ENCODE measurements at regions not wholly inside any gene's neighbourhood (a gene's known extent, or its start where the extent isn't known, plus 50 kb on each side); places are given as distances from the start of the nearest gene placed in this dataset.

DNA sequence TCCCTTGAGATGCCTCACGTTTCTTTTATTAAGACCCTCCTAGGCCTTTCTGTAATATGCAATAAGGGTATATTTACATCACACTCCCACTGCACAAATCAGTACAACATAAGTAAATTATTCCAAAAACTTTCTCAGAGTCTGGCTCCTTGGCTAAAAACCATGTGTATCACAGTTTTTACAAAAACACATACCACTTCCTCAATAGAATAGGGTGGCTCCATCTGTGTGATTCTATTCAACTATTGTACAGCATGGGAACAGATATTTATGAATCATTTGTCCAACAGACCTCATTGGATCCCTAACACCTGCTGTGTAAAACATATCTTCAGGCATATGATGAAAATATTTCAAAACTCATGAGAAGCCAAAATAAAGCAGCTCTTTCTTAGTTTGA lies 502.7 kb downstream of the EFNA5 start:
- ATAC-seq: no peak
- TF ChIP-seq, protein P1, sequence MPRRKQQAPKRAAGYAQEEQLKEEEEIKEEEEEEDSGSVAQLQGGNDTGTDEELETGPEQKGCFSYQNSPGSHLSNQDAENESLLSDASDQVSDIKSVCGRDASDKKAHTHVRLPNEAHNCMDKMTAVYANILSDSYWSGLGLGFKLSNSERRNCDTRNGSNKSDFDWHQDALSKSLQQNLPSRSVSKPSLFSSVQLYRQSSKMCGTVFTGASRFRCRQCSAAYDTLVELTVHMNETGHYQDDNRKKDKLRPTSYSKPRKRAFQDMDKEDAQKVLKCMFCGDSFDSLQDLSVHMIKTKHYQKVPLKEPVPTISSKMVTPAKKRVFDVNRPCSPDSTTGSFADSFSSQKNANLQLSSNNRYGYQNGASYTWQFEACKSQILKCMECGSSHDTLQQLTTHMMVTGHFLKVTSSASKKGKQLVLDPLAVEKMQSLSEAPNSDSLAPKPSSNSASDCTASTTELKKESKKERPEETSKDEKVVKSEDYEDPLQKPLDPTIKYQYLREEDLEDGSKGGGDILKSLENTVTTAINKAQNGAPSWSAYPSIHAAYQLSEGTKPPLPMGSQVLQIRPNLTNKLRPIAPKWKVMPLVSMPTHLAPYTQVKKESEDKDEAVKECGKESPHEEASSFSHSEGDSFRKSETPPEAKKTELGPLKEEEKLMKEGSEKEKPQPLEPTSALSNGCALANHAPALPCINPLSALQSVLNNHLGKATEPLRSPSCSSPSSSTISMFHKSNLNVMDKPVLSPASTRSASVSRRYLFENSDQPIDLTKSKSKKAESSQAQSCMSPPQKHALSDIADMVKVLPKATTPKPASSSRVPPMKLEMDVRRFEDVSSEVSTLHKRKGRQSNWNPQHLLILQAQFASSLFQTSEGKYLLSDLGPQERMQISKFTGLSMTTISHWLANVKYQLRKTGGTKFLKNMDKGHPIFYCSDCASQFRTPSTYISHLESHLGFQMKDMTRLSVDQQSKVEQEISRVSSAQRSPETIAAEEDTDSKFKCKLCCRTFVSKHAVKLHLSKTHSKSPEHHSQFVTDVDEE (CRISPR knock-in tag; IDR thresholded peaks at IDR 0.05): no peak
- no peak for TF ChIP-seq ARNTL (CRISPR knock-in tag; IDR thresholded peaks at IDR 0.05; ENCODE audit: borderline replicate concordance, low read depth)
- TF ChIP-seq SNAI2 (CRISPR knock-in tag; IDR thresholded peaks at IDR 0.05): no peak
- no peak for TF ChIP-seq ZFP3 (CRISPR knock-in tag; IDR thresholded peaks at IDR 0.05)
- no peak for TF ChIP-seq ISL1 (CRISPR knock-in tag; IDR thresholded peaks at IDR 0.05)

DNA sequence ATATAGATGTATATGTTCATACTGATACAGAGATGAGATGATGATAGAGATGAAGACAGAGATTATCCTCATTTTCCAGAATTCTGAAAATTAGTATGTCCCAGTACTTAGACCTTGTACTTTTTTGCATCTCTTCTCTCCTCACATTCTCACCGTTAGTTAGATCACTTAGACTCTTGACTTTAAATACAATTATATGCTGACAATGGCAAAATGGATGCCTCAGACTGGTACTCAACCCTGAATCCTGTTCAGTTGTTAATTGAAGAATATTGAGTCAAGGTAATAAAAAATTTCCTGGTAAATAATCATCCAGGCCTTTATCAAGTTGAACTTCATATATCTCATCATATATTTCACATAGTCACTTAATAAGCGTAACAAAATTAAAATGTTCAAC lies 505.4 kb downstream of the EFNA5 start:
- ATAC-seq: no peak
- no peak for TF ChIP-seq ZC3H10 (CRISPR knock-in tag; IDR thresholded peaks at IDR 0.05)
- no peak for TF ChIP-seq BACH2 (CRISPR knock-in tag; IDR thresholded peaks at IDR 0.05; ENCODE audit: borderline replicate concordance)
- no peak for TF ChIP-seq CSDC2 (CRISPR knock-in tag; IDR thresholded peaks at IDR 0.05)
- TF ChIP-seq ZNF565 (CRISPR knock-in tag; conservative IDR thresholded peaks at IDR 0.05; ENCODE audit: low read depth): no peak
- TF ChIP-seq TOX (CRISPR knock-in tag; IDR thresholded peaks at IDR 0.05; ENCODE audit: borderline replicate concordance): no peak
- TF ChIP-seq ARNTL (CRISPR knock-in tag; IDR thresholded peaks at IDR 0.05; ENCODE audit: borderline replicate concordance, low read depth): no peak
- TF ChIP-seq, protein P2, sequence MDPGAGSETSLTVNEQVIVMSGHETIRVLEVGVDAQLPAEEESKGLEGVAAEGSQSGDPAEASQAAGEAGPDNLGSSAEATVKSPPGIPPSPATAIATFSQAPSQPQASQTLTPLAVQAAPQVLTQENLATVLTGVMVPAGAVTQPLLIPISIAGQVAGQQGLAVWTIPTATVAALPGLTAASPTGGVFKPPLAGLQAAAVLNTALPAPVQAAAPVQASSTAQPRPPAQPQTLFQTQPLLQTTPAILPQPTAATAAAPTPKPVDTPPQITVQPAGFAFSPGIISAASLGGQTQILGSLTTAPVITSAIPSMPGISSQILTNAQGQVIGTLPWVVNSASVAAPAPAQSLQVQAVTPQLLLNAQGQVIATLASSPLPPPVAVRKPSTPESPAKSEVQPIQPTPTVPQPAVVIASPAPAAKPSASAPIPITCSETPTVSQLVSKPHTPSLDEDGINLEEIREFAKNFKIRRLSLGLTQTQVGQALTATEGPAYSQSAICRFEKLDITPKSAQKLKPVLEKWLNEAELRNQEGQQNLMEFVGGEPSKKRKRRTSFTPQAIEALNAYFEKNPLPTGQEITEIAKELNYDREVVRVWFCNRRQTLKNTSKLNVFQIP (CRISPR knock-in tag; IDR thresholded peaks at IDR 0.05; ENCODE audit: borderline replicate concordance, low read depth): no peak
- no peak for TF ChIP-seq SNAI2 (CRISPR knock-in tag; IDR thresholded peaks at IDR 0.05)
- TF ChIP-seq, protein P3, sequence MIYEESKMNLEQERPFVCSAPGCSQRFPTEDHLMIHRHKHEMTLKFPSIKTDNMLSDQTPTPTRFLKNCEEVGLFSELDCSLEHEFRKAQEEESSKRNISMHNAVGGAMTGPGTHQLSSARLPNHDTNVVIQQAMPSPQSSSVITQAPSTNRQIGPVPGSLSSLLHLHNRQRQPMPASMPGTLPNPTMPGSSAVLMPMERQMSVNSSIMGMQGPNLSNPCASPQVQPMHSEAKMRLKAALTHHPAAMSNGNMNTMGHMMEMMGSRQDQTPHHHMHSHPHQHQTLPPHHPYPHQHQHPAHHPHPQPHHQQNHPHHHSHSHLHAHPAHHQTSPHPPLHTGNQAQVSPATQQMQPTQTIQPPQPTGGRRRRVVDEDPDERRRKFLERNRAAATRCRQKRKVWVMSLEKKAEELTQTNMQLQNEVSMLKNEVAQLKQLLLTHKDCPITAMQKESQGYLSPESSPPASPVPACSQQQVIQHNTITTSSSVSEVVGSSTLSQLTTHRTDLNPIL (CRISPR knock-in tag; IDR thresholded peaks at IDR 0.05; ENCODE audit: low read depth): no peak
- no peak for TF ChIP-seq RARB (CRISPR knock-in tag; IDR thresholded peaks at IDR 0.05)
- TF ChIP-seq OSR1 (CRISPR knock-in tag; IDR thresholded peaks at IDR 0.05): no peak
- no peak for TF ChIP-seq PPARA (CRISPR knock-in tag; IDR thresholded peaks at IDR 0.05; ENCODE audit: borderline replicate concordance)
- TF ChIP-seq ESRRG (CRISPR knock-in tag; IDR thresholded peaks at IDR 0.05): no peak
- no peak for TF ChIP-seq GLIS3 (CRISPR knock-in tag; IDR thresholded peaks at IDR 0.05)
- no peak for TF ChIP-seq ZNF70 (CRISPR knock-in tag; IDR thresholded peaks at IDR 0.05)
- TF ChIP-seq, protein P4, sequence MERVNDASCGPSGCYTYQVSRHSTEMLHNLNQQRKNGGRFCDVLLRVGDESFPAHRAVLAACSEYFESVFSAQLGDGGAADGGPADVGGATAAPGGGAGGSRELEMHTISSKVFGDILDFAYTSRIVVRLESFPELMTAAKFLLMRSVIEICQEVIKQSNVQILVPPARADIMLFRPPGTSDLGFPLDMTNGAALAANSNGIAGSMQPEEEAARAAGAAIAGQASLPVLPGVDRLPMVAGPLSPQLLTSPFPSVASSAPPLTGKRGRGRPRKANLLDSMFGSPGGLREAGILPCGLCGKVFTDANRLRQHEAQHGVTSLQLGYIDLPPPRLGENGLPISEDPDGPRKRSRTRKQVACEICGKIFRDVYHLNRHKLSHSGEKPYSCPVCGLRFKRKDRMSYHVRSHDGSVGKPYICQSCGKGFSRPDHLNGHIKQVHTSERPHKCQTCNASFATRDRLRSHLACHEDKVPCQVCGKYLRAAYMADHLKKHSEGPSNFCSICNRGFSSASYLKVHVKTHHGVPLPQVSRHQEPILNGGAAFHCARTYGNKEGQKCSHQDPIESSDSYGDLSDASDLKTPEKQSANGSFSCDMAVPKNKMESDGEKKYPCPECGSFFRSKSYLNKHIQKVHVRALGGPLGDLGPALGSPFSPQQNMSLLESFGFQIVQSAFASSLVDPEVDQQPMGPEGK (CRISPR knock-in tag; IDR thresholded peaks at IDR 0.05; ENCODE audit: borderline replicate concordance): no peak
- TF ChIP-seq ISL1 (CRISPR knock-in tag; IDR thresholded peaks at IDR 0.05): no peak
- no peak for TF ChIP-seq ZFP30 (CRISPR knock-in tag; IDR thresholded peaks at IDR 0.05)

DNA sequence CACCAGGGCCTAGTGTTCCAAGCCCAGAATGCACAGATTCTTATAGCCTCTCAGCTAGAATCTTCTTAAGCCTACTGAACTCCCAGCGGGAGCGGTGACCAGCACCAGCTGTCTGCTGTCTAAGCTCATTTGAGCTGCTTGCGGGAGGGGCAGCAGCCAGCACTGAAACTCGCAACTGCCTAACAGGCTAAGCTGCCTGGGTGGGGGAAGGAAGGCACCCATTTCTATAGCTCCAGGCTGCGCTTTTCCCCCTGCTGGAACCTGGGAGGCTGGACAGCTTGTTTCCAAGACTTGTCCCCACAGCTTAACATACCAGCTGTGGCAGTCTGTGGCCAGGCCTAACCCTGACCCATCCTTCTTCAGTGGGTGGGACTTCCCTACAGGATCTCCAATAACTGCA lies 512.9 kb downstream of the EFNA5 start:
- ATAC-seq: no peak
- TF ChIP-seq ZNF565 (CRISPR knock-in tag; conservative IDR thresholded peaks at IDR 0.05; ENCODE audit: low read depth) (no peak), ARNTL (CRISPR knock-in tag; IDR thresholded peaks at IDR 0.05; ENCODE audit: borderline replicate concordance, low read depth) (no peak), ESRRG (CRISPR knock-in tag; IDR thresholded peaks at IDR 0.05) (no peak), RARB (CRISPR knock-in tag; IDR thresholded peaks at IDR 0.05) (no peak), CSDC2 (CRISPR knock-in tag; IDR thresholded peaks at IDR 0.05) (no peak), GLIS3 (CRISPR knock-in tag; IDR thresholded peaks at IDR 0.05) (no peak), BACH2 (CRISPR knock-in tag; IDR thresholded peaks at IDR 0.05; ENCODE audit: borderline replicate concordance) (no peak), ISL1 (CRISPR knock-in tag; IDR thresholded peaks at IDR 0.05) (no peak), ZC3H10 (CRISPR knock-in tag; IDR thresholded peaks at IDR 0.05) (no peak), PPARA (CRISPR knock-in tag; IDR thresholded peaks at IDR 0.05; ENCODE audit: borderline replicate concordance) (no peak)
- TF ChIP-seq, protein P2 (CRISPR knock-in tag; IDR thresholded peaks at IDR 0.05; ENCODE audit: borderline replicate concordance, low read depth): no peak
- TF ChIP-seq, protein P1 (CRISPR knock-in tag; IDR thresholded peaks at IDR 0.05): no peak
- TF ChIP-seq, protein P3 (CRISPR knock-in tag; IDR thresholded peaks at IDR 0.05; ENCODE audit: low read depth): no peak
- TF ChIP-seq, protein P5, sequence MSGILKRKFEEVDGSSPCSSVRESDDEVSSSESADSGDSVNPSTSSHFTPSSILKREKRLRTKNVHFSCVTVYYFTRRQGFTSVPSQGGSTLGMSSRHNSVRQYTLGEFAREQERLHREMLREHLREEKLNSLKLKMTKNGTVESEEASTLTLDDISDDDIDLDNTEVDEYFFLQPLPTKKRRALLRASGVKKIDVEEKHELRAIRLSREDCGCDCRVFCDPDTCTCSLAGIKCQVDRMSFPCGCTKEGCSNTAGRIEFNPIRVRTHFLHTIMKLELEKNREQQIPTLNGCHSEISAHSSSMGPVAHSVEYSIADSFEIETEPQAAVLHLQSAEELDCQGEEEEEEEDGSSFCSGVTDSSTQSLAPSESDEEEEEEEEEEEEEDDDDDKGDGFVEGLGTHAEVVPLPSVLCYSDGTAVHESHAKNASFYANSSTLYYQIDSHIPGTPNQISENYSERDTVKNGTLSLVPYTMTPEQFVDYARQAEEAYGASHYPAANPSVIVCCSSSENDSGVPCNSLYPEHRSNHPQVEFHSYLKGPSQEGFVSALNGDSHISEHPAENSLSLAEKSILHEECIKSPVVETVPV (CRISPR knock-in tag; IDR thresholded peaks at IDR 0.05): no peak
